ENCODE measurements at regions not wholly inside any gene's neighbourhood (a gene's known extent, or its start where the extent isn't known, plus 50 kb on each side); places are given as distances from the start of the nearest gene placed in this dataset.
"Not testable (repeated sequence)": the region's sequence is repeated elsewhere in the genome, so short reads cannot be mapped to it uniquely, and the experiment has no call there.

GRCh38 chr17:26731005-26731921 is 562.7 kb upstream of the WSB1 start:
- H3K36me3 ChIP-seq (replicated peaks in 1 of 2; ENCODE audit: control insufficient read depth in 2 of 2, insufficient read depth in 2 of 2, low read length in 2 of 2), result no peaks in the 10 kb centered on the region
- no peak overlapping the region for H2BK15ac ChIP-seq (ENCODE audit: low read length)
- no peak overlapping the region for H3K4ac ChIP-seq (ENCODE audit: low read length)
- H3K9me3 ChIP-seq (replicated peaks in 1 of 2; ENCODE audit: control insufficient read depth in 2 of 2, insufficient read depth in 1 of 2, low read depth in 1 of 2, low read length in 2 of 2), result no peaks in the 10 kb centered on the region
- H3K79me1 ChIP-seq (ENCODE audit: low read depth, low read length), result no peaks in the 10 kb centered on the region
- WGBS, 2 donors (ENCODE audit: extremely low coverage in 2 of 2, insufficient read length in 2 of 2, insufficient replicate concordance in 1 of 2), result no CpG with 5 or more reads among the region's 96 CpGs
- no peak for DNase-seq (ENCODE audit: low spot score)
- no peak overlapping the region for H3K18ac ChIP-seq (ENCODE audit: low read length)
- no peak overlapping the region for H2BK12ac ChIP-seq (ENCODE audit: low read length)
- H2AFZ ChIP-seq (ENCODE audit: low read length), result no peak overlapping the region
- H3K27me3 ChIP-seq (ENCODE audit: control insufficient read depth in 3 of 3, insufficient read depth in 3 of 3, low read depth in 1 of 3, low read length in 3 of 3), result no peaks in the 10 kb centered on the region
- no peak overlapping the region for H3K4me2 ChIP-seq (ENCODE audit: insufficient read depth, low read length, poor library complexity, severe bottlenecking)
- no peak overlapping the region for H3K9ac ChIP-seq (ENCODE audit: low read depth, low read length, poor library complexity)
- H3K27ac ChIP-seq (replicated peaks; ENCODE audit: low read length), result no peak overlapping the region
- H3K23ac ChIP-seq (ENCODE audit: low read depth, low read length, poor library complexity), result no peak overlapping the region
- no peak overlapping the region for H3K14ac ChIP-seq (ENCODE audit: low read length)
- no peak overlapping the region for H4K8ac ChIP-seq (ENCODE audit: low read depth, low read length)
- H3K4me1 ChIP-seq (ENCODE audit: control insufficient read depth in 2 of 2, insufficient read depth in 1 of 2, low read depth in 1 of 2, low read length in 2 of 2), result no peaks in the 10 kb centered on the region
- H2BK5ac ChIP-seq (ENCODE audit: low read length), result no peak overlapping the region
- H2BK120ac ChIP-seq (ENCODE audit: low read depth, low read length), result no peak overlapping the region
- H2AK5ac ChIP-seq (ENCODE audit: low read depth, low read length), result no peak overlapping the region
- no peak overlapping the region for H3K4me3 ChIP-seq (ENCODE audit: low read length in 2 of 2)
- no peak overlapping the region for H4K91ac ChIP-seq (ENCODE audit: low read depth, low read length, poor library complexity)

- H4K8ac ChIP-seq (ENCODE audit: low read depth, low read length); H2BK120ac ChIP-seq (ENCODE audit: low read depth, low read length); H3K23ac ChIP-seq (ENCODE audit: low read depth, low read length, poor library complexity); H3K27me3 ChIP-seq (ENCODE audit: control insufficient read depth in 3 of 3, insufficient read depth in 3 of 3, low read depth in 1 of 3, low read length in 3 of 3); H3K4ac ChIP-seq (ENCODE audit: low read length); H2BK12ac ChIP-seq (ENCODE audit: low read length); H3K9me3 ChIP-seq (replicated peaks in 1 of 2; ENCODE audit: control insufficient read depth in 2 of 2, insufficient read depth in 1 of 2, low read depth in 1 of 2, low read length in 2 of 2); H2BK15ac ChIP-seq (ENCODE audit: low read length); H3K4me3 ChIP-seq (ENCODE audit: low read length in 2 of 2); H3K36me3 ChIP-seq (replicated peaks in 1 of 2; ENCODE audit: control insufficient read depth in 2 of 2, insufficient read depth in 2 of 2, low read length in 2 of 2); H3K27ac ChIP-seq (replicated peaks; ENCODE audit: low read length); H3K18ac ChIP-seq (ENCODE audit: low read length); H3K79me1 ChIP-seq (ENCODE audit: low read depth, low read length); H3K9ac ChIP-seq (ENCODE audit: low read depth, low read length, poor library complexity); H3K4me2 ChIP-seq (ENCODE audit: insufficient read depth, low read length, poor library complexity, severe bottlenecking); H2AFZ ChIP-seq (ENCODE audit: low read length); DNase-seq (ENCODE audit: low spot score); H3K4me1 ChIP-seq (ENCODE audit: control insufficient read depth in 2 of 2, insufficient read depth in 1 of 2, low read depth in 1 of 2, low read length in 2 of 2); H2AK5ac ChIP-seq (ENCODE audit: low read depth, low read length); H3K14ac ChIP-seq (ENCODE audit: low read length); H2BK5ac ChIP-seq (ENCODE audit: low read length); H4K91ac ChIP-seq (ENCODE audit: low read depth, low read length, poor library complexity): not testable (repeated sequence)
- WGBS, 2 donors (ENCODE audit: extremely low coverage in 2 of 2, insufficient read length in 2 of 2, insufficient replicate concordance in 1 of 2), result no CpG with 5 or more reads among the region's 22 CpGs
These were observed 562.0 kb upstream of the WSB1 start for GRCh38 chr17:26731926-26732325.

GRCh38 chr17:26734775-26735174 is 559.1 kb upstream of the WSB1 start:
- not testable (repeated sequence) for H3K36me3 ChIP-seq (replicated peaks in 1 of 2; ENCODE audit: control insufficient read depth in 2 of 2, insufficient read depth in 2 of 2, low read length in 2 of 2); H4K8ac ChIP-seq (ENCODE audit: low read depth, low read length); H2BK12ac ChIP-seq (ENCODE audit: low read length); H3K4ac ChIP-seq (ENCODE audit: low read length); H2AK5ac ChIP-seq (ENCODE audit: low read depth, low read length); H3K27me3 ChIP-seq (ENCODE audit: control insufficient read depth in 3 of 3, insufficient read depth in 3 of 3, low read depth in 1 of 3, low read length in 3 of 3); H3K79me1 ChIP-seq (ENCODE audit: low read depth, low read length); H3K4me2 ChIP-seq (ENCODE audit: insufficient read depth, low read length, poor library complexity, severe bottlenecking); H3K9ac ChIP-seq (ENCODE audit: low read depth, low read length, poor library complexity); H3K14ac ChIP-seq (ENCODE audit: low read length); H2BK15ac ChIP-seq (ENCODE audit: low read length); H3K9me3 ChIP-seq (replicated peaks in 1 of 2; ENCODE audit: control insufficient read depth in 2 of 2, insufficient read depth in 1 of 2, low read depth in 1 of 2, low read length in 2 of 2); H2AFZ ChIP-seq (ENCODE audit: low read length); H3K23ac ChIP-seq (ENCODE audit: low read depth, low read length, poor library complexity); H2BK5ac ChIP-seq (ENCODE audit: low read length); DNase-seq (ENCODE audit: low spot score); H2BK120ac ChIP-seq (ENCODE audit: low read depth, low read length); H3K27ac ChIP-seq (replicated peaks; ENCODE audit: low read length); H4K91ac ChIP-seq (ENCODE audit: low read depth, low read length, poor library complexity); H3K4me1 ChIP-seq (ENCODE audit: control insufficient read depth in 2 of 2, insufficient read depth in 1 of 2, low read depth in 1 of 2, low read length in 2 of 2); H3K4me3 ChIP-seq (ENCODE audit: low read length in 2 of 2); H3K18ac ChIP-seq (ENCODE audit: low read length)
- WGBS, 2 donors (ENCODE audit: extremely low coverage in 2 of 2, insufficient read length in 2 of 2, insufficient replicate concordance in 1 of 2), result 100% methylated on average over 1 of the region's 2 CpGs

- H2BK120ac ChIP-seq (ENCODE audit: low read depth, low read length); H3K79me1 ChIP-seq (ENCODE audit: low read depth, low read length); DNase-seq (ENCODE audit: low spot score); H2AFZ ChIP-seq (ENCODE audit: low read length); H3K9me3 ChIP-seq (replicated peaks in 1 of 2; ENCODE audit: control insufficient read depth in 2 of 2, insufficient read depth in 1 of 2, low read depth in 1 of 2, low read length in 2 of 2); H3K4me1 ChIP-seq (ENCODE audit: control insufficient read depth in 2 of 2, insufficient read depth in 1 of 2, low read depth in 1 of 2, low read length in 2 of 2); H3K9ac ChIP-seq (ENCODE audit: low read depth, low read length, poor library complexity); H2BK15ac ChIP-seq (ENCODE audit: low read length); H4K91ac ChIP-seq (ENCODE audit: low read depth, low read length, poor library complexity); H2AK5ac ChIP-seq (ENCODE audit: low read depth, low read length); H2BK12ac ChIP-seq (ENCODE audit: low read length); H3K27me3 ChIP-seq (ENCODE audit: control insufficient read depth in 3 of 3, insufficient read depth in 3 of 3, low read depth in 1 of 3, low read length in 3 of 3); H3K27ac ChIP-seq (replicated peaks; ENCODE audit: low read length); H3K4me2 ChIP-seq (ENCODE audit: insufficient read depth, low read length, poor library complexity, severe bottlenecking); H3K4me3 ChIP-seq (ENCODE audit: low read length in 2 of 2); H3K36me3 ChIP-seq (replicated peaks in 1 of 2; ENCODE audit: control insufficient read depth in 2 of 2, insufficient read depth in 2 of 2, low read length in 2 of 2); H3K14ac ChIP-seq (ENCODE audit: low read length); H2BK5ac ChIP-seq (ENCODE audit: low read length); H3K23ac ChIP-seq (ENCODE audit: low read depth, low read length, poor library complexity); H3K18ac ChIP-seq (ENCODE audit: low read length); H3K4ac ChIP-seq (ENCODE audit: low read length); H4K8ac ChIP-seq (ENCODE audit: low read depth, low read length): not testable (repeated sequence)
- WGBS, 2 donors (ENCODE audit: extremely low coverage in 2 of 2, insufficient read length in 2 of 2, insufficient replicate concordance in 1 of 2), result no CpG with 5 or more reads among the region's 6 CpGs
These were observed 557.9 kb upstream of the WSB1 start for GRCh38 chr17:26735977-26736376.
